GM12878 (cell line): ENCODE measurements at regions not wholly inside any gene's neighbourhood (a gene's known extent, or its start where the extent isn't known, plus 50 kb on each side); places are given as distances from the start of the nearest gene placed in this dataset.

Experiments used
- ATAC-seq: fragments of 200-7000 bp; cut with Tn5 transposase; 3 replicates; pipeline ENCODE4 v1.9.1; 2020; ENCODE audit warnings: mild to moderate bottlenecking, moderate library complexity
- BruUV-seq: library from RNA; stranded (reverse); fragments of 400-500 nt; replicated peaks from 2 replicates; lab custom pipeline; 2021; lab: Mats Ljungman, UMichigan
- CTCF ChIA-PET: fragments of 300-600 bp; sonication (Branson Sonifier 250); formaldehyde crosslinking; extraction: SDS; loops from one replicate; lab custom pipeline; 2021; ENCODE audit warnings: inconsistent platforms; lab: Yijun Ruan, JAX
- POLR2A ChIA-PET: fragments of 350-600 bp; formaldehyde crosslinking; extraction: SDS; loops from one replicate; lab custom pipeline; 2021; ENCODE audit warnings: inconsistent platforms; lab: Charles Lee
- RAD21 ChIA-PET: fragments of 300-600 bp; sonication (Branson Sonifier 250); formaldehyde crosslinking; loops from one replicate; lab custom pipeline; 2023; ENCODE audit warnings: antibody characterized with exemption; ENCODE audit not compliant: unreplicated experiment; lab: Charles Lee
- SMC1A ChIA-PET: fragments of 300-600 bp; sonication (Branson Sonifier 250); formaldehyde crosslinking; loops from one replicate; lab custom pipeline; 2023; ENCODE audit not compliant: unreplicated experiment, uncharacterized antibody; lab: Charles Lee
- DNase-seq: peaks from one replicate; pipeline ENCODE4 v3.0.0-alpha.2; 2011; ENCODE audit warnings: low read depth, low spot score
- FAIRE-seq: peaks from 3 replicates; lab custom pipeline; 2011; peaks lifted over from hg19 to GRCh38; lab: Jason Lieb, UNC
- H2AFZ ChIP-seq: 2 replicates; pipeline ENCODE4 v1.6.0; 2011; ENCODE audit warnings: low read depth, low read length, control low read depth; ENCODE audit not compliant: control insufficient read depth
- H3K27ac ChIP-seq: 2 replicates; pipeline ENCODE4 v1.5.1; 2011; ENCODE audit warnings: control low read depth; ENCODE audit not compliant: control insufficient read depth, insufficient read depth
- H3K27me3 ChIP-seq, 2 experiments: replicated peaks in 1 of 2; 2 replicates each; pipeline versions ENCODE4 v1.6.0 to v1.6.1; 2011; ENCODE audit warnings: low read length in 1 of 2; ENCODE audit not compliant: control insufficient read depth in 2 of 2, insufficient read depth in 2 of 2
- H3K36me3 ChIP-seq, 2 experiments: 2 replicates each; pipeline ENCODE4 v1.5.1; 2011; ENCODE audit warnings: low read length in 1 of 2; ENCODE audit not compliant: control insufficient read depth in 2 of 2, insufficient read depth in 2 of 2
- H3K4me1 ChIP-seq: 2 replicates; pipeline ENCODE4 v1.6.1; 2011; ENCODE audit warnings: mild to moderate bottlenecking, low read length, moderate library complexity, mixed read lengths; ENCODE audit not compliant: control insufficient read depth, insufficient read depth
- H3K4me2 ChIP-seq: 2 replicates; pipeline ENCODE4 v1.6.0; 2011; ENCODE audit warnings: control low read depth; ENCODE audit not compliant: control insufficient read depth, insufficient read depth
- H3K4me3 ChIP-seq: fragments of 200-600 bp; sonication (generic); 2 replicates; pipeline ENCODE4 v1.5.1; 2016
- H3K79me2 ChIP-seq: 2 replicates; pipeline ENCODE4 v1.6.0; 2011; ENCODE audit warnings: low read length; ENCODE audit not compliant: control insufficient read depth, insufficient read depth
- H3K9ac ChIP-seq: 2 replicates; pipeline ENCODE4 v1.8.0; 2011; ENCODE audit warnings: low read length, control low read depth, mixed read lengths; ENCODE audit not compliant: control insufficient read depth, insufficient read depth
- H3K9me3 ChIP-seq: replicated peaks from 3 replicates; pipeline ENCODE4 v1.5.1; 2011; ENCODE audit warnings: mild to moderate bottlenecking, low read length; ENCODE audit not compliant: control insufficient read depth, insufficient read depth
- H4K20me1 ChIP-seq: 2 replicates; pipeline ENCODE4 v1.6.0; 2011; ENCODE audit not compliant: control insufficient read depth, insufficient read depth
- BHLHE40 ChIP-seq, 2 experiments: fragments of 450-650 bp in 1 of 2; IDR thresholded peaks; 2 replicates each; pipeline ENCODE4 v1.6.1; 2011 to 2017; ENCODE audit warnings: low read depth in 2 of 2, borderline replicate concordance in 1 of 2, improper control_type of control experiment in 1 of 2, low read length in 1 of 2, mild to moderate bottlenecking in 1 of 2
- CHD4 ChIP-seq: fragments of 200-600 bp; sonication (generic); IDR thresholded peaks from 2 replicates; pipeline ENCODE4 v1.6.1; 2016; ENCODE audit warnings: mild to moderate bottlenecking
- FOS ChIP-seq: IDR thresholded peaks from 3 replicates; pipeline ENCODE4 v1.6.1; 2011; ENCODE audit warnings: borderline replicate concordance; ENCODE audit not compliant: insufficient read length; ENCODE audit errors: extremely low read depth
- GATAD2B ChIP-seq: fragments of 450-650 bp; conservative IDR thresholded peaks from 2 replicates; pipeline ENCODE4 v1.6.1; 2017; ENCODE audit warnings: low read depth, mild to moderate bottlenecking, moderate library complexity
- MYC ChIP-seq: IDR thresholded peaks from 2 replicates; pipeline ENCODE4 v1.6.1; 2011; ENCODE audit warnings: mild to moderate bottlenecking, low read length, moderate library complexity, inconsistent platforms; ENCODE audit not compliant: insufficient read depth, insufficient replicate concordance, insufficient read length, severe bottlenecking
- RCOR1 ChIP-seq: conservative IDR thresholded peaks from 2 replicates; pipeline ENCODE4 v1.6.1; 2012; ENCODE audit warnings: low read depth, low read length, improper control_type of control experiment
- WGBS: methylation state at CpG from one replicate; pipeline ENCODE4 v1.1.6; 2016; ENCODE audit warnings: low lambda C conversion rate; ENCODE audit not compliant: insufficient replicate concordance, insufficient coverage; ENCODE audit errors: missing lambda C conversion rate; 5-methylcytosine and 5-hydroxymethylcytosine counted together
- in situ Hi-C: fragments of 300-500 bp; cut with MboI; formaldehyde crosslinking; loops from 9 replicates; pipeline ENCODE4 v1.14.3; 2018; ENCODE audit warnings: mixed read lengths
- intact Hi-C: fragments of 100-400 bp; cut with micrococcal nuclease; formaldehyde crosslinking; loops from one replicate; pipeline ENCODE4 v1.14.2; 2022; ENCODE audit not compliant: unreplicated experiment
- TF ChIP-seq, protein P1 (sequence below): fragments of 450-650 bp; IDR thresholded peaks from 2 replicates; pipeline ENCODE4 v1.6.1; 2016; ENCODE audit warnings: mild to moderate bottlenecking, moderate library complexity, borderline replicate concordance
- TF ChIP-seq, protein P2 (sequence below): IDR thresholded peaks from 2 replicates; pipeline ENCODE4 v1.6.1; 2012; ENCODE audit warnings: low read depth, low read length, improper control_type of control experiment
- TF ChIP-seq, protein P3 (sequence below), 3 experiments: IDR thresholded peaks in 2 of 3; conservative IDR thresholded peaks in 1 of 3; 2 replicates each; pipeline ENCODE4 v1.5.1; 2011; ENCODE audit warnings: low read depth in 3 of 3, low read length in 3 of 3, mild to moderate bottlenecking in 3 of 3, control low read depth in 2 of 3, moderate library complexity in 2 of 3, inconsistent platforms in 1 of 3, mixed read lengths in 1 of 3; ENCODE audit not compliant: control insufficient read depth in 2 of 3, insufficient read depth in 1 of 3; ENCODE audit errors: extremely low read depth in 1 of 3

DNA sequence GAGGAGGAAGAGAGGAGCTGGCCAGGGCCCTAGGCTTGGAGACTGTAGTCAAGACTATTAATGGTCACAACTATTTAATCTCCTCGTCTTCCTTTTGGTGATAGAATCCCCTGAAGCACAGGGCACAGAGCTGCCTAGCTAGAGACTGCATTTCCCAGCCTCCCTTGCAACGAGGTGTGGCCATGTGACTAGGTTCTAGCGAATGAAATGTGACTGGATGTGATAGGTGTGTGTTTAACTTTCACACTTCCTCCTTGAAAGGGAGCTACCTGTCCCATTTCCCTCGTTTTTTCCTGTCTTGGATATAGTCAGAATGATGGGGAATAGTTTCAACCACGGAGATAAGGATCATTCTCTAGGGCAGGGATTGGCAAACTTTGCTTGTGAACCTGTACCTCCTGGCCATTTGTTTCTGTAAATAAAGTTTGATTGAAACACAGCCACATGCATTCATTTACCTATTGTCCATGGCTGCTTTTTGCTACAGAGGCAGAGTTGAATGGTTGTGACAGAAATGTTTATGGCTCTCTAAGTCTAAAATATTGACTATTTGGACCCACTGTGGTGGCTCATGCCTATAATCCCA is 313.5 kb downstream of the MIAT start (continued):
- TF ChIP-seq, protein P1, sequence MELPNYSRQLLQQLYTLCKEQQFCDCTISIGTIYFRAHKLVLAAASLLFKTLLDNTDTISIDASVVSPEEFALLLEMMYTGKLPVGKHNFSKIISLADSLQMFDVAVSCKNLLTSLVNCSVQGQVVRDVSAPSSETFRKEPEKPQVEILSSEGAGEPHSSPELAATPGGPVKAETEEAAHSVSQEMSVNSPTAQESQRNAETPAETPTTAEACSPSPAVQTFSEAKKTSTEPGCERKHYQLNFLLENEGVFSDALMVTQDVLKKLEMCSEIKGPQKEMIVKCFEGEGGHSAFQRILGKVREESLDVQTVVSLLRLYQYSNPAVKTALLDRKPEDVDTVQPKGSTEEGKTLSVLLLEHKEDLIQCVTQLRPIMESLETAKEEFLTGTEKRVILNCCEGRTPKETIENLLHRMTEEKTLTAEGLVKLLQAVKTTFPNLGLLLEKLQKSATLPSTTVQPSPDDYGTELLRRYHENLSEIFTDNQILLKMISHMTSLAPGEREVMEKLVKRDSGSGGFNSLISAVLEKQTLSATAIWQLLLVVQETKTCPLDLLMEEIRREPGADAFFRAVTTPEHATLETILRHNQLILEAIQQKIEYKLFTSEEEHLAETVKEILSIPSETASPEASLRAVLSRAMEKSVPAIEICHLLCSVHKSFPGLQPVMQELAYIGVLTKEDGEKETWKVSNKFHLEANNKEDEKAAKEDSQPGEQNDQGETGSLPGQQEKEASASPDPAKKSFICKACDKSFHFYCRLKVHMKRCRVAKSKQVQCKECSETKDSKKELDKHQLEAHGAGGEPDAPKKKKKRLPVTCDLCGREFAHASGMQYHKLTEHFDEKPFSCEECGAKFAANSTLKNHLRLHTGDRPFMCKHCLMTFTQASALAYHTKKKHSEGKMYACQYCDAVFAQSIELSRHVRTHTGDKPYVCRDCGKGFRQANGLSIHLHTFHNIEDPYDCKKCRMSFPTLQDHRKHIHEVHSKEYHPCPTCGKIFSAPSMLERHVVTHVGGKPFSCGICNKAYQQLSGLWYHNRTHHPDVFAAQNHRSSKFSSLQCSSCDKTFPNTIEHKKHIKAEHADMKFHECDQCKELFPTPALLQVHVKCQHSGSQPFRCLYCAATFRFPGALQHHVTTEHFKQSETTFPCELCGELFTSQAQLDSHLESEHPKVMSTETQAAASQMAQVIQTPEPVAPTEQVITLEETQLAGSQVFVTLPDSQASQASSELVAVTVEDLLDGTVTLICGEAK, result peak; percentile 52; the same call in 1 of the 2 replicates
- TF ChIP-seq, protein P2, sequence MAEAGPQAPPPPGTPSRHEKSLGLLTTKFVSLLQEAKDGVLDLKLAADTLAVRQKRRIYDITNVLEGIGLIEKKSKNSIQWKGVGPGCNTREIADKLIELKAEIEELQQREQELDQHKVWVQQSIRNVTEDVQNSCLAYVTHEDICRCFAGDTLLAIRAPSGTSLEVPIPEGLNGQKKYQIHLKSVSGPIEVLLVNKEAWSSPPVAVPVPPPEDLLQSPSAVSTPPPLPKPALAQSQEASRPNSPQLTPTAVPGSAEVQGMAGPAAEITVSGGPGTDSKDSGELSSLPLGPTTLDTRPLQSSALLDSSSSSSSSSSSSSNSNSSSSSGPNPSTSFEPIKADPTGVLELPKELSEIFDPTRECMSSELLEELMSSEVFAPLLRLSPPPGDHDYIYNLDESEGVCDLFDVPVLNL, result no peak

DNA sequence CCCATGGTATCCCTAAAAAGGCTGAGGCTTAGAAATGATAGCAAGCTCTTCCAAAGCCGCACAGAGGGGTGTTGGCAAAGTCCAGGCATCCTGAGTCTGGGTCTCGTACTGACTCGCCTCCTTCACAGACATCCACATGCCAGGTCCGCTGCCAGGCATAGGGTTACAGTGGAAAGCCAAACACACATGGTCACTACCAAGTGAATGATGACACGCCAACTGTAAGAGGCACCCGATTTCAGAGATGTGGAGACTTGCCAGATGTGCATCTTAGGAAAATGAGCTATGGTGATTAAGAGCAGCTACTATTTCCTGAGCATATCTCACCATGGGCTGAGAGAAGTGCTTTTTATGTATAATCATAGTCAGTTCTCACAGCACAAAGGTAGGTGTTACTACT is 314.9 kb downstream of the MIAT start:
- ATAC-seq, result no peak
- Histone ChIP-seq H3K36me3 (no peaks in the 10 kb centered on the region), H2AFZ (no peak overlapping the region), H3K4me3 (no peak overlapping the region), H3K9me3 (no peaks in the 10 kb centered on the region), H3K27ac (no peak overlapping the region), H3K27me3 (no peaks in the 10 kb centered on the region), H3K4me2 (no peak overlapping the region), H3K4me1 (no peaks in the 10 kb centered on the region), H3K9ac (no peak overlapping the region), H3K79me2 (no peaks in the 10 kb centered on the region), H4K20me1 (no peaks in the 10 kb centered on the region)
- WGBS, result 9% methylated on average over 6 of the region's 6 CpGs
- FAIRE-seq, result no peak
- RAD21 ChIA-PET, result no interaction called here
- POLR2A ChIA-PET, result no interaction called here
- no peak for DNase-seq
- in situ Hi-C loops (no loop called here), intact Hi-C loops (no loop called here)
- CTCF ChIA-PET, result no interaction called here
- SMC1A ChIA-PET, result no interaction called here
- BruUV-seq, result no TSS peak
- TF ChIP-seq RCOR1, result no peak
- TF ChIP-seq, protein P3, sequence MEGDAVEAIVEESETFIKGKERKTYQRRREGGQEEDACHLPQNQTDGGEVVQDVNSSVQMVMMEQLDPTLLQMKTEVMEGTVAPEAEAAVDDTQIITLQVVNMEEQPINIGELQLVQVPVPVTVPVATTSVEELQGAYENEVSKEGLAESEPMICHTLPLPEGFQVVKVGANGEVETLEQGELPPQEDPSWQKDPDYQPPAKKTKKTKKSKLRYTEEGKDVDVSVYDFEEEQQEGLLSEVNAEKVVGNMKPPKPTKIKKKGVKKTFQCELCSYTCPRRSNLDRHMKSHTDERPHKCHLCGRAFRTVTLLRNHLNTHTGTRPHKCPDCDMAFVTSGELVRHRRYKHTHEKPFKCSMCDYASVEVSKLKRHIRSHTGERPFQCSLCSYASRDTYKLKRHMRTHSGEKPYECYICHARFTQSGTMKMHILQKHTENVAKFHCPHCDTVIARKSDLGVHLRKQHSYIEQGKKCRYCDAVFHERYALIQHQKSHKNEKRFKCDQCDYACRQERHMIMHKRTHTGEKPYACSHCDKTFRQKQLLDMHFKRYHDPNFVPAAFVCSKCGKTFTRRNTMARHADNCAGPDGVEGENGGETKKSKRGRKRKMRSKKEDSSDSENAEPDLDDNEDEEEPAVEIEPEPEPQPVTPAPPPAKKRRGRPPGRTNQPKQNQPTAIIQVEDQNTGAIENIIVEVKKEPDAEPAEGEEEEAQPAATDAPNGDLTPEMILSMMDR (IDR thresholded peaks at IDR 0.05 in 2 of 3, conservative IDR thresholded peaks at IDR 0.05 in 1 of 3; ENCODE audit: control insufficient read depth in 2 of 3, extremely low read depth in 1 of 3, insufficient read depth in 1 of 3, low read depth in 3 of 3, low read length in 3 of 3), result no peak
- TF ChIP-seq FOS, result no peak
- no peak for TF ChIP-seq CHD4
- TF ChIP-seq, protein P1, result no peak
- TF ChIP-seq GATAD2B, result no peak
- TF ChIP-seq BHLHE40 (IDR thresholded peaks at IDR 0.05; ENCODE audit: borderline replicate concordance in 1 of 2, low read depth in 2 of 2, low read length in 1 of 2), result no peak
- TF ChIP-seq MYC, result no peak
